ENCODE measurements at regions not wholly inside any gene's neighbourhood (a gene's known extent, or its start where the extent isn't known, plus 50 kb on each side); places are given as distances from the start of the nearest gene placed in this dataset.
A peak's percentile ranks its signal among the peaks of the same experiment; 100 is the strongest.

DNA sequence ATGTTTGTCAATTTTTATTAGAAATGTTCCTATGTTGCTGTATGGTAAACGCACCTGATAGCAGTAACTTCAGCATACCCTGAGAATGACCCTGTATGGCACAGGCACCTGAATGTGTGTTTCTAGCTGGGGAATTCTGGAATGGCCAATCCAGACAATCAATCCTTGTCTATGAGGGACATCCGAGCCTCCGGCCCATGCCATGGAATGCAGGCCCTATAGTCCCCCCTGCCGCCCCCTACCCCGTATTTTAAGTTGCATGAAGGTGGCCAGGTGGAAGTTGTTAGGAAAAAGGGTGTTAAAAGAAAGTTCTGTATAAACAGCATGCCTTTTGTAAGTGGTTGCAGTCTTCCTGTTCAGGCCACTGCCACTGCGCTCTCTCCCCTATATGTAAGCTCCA, 595.9 kb downstream of the DSC3 start:
- peaks cover 7% of the 10 kb centered on the region for H3K4me1 ChIP-seq
- peak; percentile 7 for DNase-seq (ENCODE audit: low spot score)
- H3K9me3 Mint-ChIP-seq, result no peaks in the 10 kb centered on the region

DNA sequence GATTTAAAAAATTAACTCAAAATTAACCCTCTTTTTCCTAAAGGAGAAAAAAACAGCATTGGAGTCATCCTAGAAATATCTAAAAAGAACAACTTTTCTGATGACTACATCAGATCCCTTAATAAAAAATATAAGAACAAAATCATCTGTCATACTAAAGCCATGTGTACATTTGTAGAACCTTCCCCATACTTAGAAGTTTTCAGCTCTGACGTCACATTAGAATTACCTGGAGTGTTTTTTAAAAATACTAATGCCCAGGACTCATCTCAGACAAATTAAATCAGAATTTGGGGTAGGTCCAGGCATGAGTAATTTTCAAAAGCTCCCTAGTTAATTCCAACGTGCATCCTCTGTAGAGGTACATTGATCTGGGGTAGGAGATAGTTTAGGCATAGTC, 598.0 kb downstream of the DSC3 start:
- Histone ChIP-seq H3K36me3 (no peaks in the 10 kb centered on the region), H3K79me2 (ENCODE audit: low read depth) (no peaks in the 10 kb centered on the region), H3K9ac (no peak overlapping the region), H3K4me3 (no peak overlapping the region), H3K27ac (no peak overlapping the region), H4K20me1 (ENCODE audit: low read depth) (no peaks in the 10 kb centered on the region), H3K27me3 (no peaks in the 10 kb centered on the region), H3K4me2 (no peak overlapping the region), H3F3A (ENCODE audit: low read depth) (no peaks in the 10 kb centered on the region), H3K9me3 (ENCODE audit: low read depth) (no peaks in the 10 kb centered on the region), H2AFZ (replicated peaks) (no peak overlapping the region), H3K4me1 (peaks cover 7% of the 10 kb centered on the region)
- H3K4me3 Mint-ChIP-seq, result no peak overlapping the region
- no peaks in the 10 kb centered on the region for H3K27me3 Mint-ChIP-seq (ENCODE audit: insufficient read depth, low read depth)
- no peaks in the 10 kb centered on the region for H3K36me3 Mint-ChIP-seq
- TF ChIP-seq, protein P1, sequence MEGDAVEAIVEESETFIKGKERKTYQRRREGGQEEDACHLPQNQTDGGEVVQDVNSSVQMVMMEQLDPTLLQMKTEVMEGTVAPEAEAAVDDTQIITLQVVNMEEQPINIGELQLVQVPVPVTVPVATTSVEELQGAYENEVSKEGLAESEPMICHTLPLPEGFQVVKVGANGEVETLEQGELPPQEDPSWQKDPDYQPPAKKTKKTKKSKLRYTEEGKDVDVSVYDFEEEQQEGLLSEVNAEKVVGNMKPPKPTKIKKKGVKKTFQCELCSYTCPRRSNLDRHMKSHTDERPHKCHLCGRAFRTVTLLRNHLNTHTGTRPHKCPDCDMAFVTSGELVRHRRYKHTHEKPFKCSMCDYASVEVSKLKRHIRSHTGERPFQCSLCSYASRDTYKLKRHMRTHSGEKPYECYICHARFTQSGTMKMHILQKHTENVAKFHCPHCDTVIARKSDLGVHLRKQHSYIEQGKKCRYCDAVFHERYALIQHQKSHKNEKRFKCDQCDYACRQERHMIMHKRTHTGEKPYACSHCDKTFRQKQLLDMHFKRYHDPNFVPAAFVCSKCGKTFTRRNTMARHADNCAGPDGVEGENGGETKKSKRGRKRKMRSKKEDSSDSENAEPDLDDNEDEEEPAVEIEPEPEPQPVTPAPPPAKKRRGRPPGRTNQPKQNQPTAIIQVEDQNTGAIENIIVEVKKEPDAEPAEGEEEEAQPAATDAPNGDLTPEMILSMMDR (IDR thresholded peaks at IDR 0.05), result no peak
- no peak for TF ChIP-seq EZH2 (IDR thresholded peaks at IDR 0.05)
- TF ChIP-seq EZH2phosphoT487 (IDR thresholded peaks at IDR 0.05), result no peak
- H3K27ac Mint-ChIP-seq, result no peak overlapping the region
- DNase-seq (ENCODE audit: low spot score), result no peak
- H3K9me3 Mint-ChIP-seq, result no peaks in the 10 kb centered on the region
- H3K4me1 Mint-ChIP-seq, result no peaks in the 10 kb centered on the region

More for the DNA sequence above, 595.9 kb downstream of the DSC3 start:
- Histone ChIP-seq H3K27me3 (no peaks in the 10 kb centered on the region), H3K4me3 (no peak overlapping the region), H3K36me3 (no peaks in the 10 kb centered on the region), H4K20me1 (ENCODE audit: low read depth) (no peaks in the 10 kb centered on the region), H3K27ac (no peak overlapping the region), H3F3A (ENCODE audit: low read depth) (no peaks in the 10 kb centered on the region), H3K9me3 (ENCODE audit: low read depth) (no peaks in the 10 kb centered on the region), H2AFZ (replicated peaks) (no peak overlapping the region), H3K4me2 (no peak overlapping the region), H3K79me2 (ENCODE audit: low read depth) (no peaks in the 10 kb centered on the region), H3K9ac (no peak overlapping the region)
- Mint-ChIP-seq H3K36me3 (no peaks in the 10 kb centered on the region), H3K4me1 (no peaks in the 10 kb centered on the region), H3K4me3 (no peak overlapping the region), H3K27me3 (ENCODE audit: insufficient read depth, low read depth) (no peaks in the 10 kb centered on the region), H3K27ac (no peak overlapping the region)
- TF ChIP-seq EZH2 (IDR thresholded peaks at IDR 0.05), result no peak

DNA sequence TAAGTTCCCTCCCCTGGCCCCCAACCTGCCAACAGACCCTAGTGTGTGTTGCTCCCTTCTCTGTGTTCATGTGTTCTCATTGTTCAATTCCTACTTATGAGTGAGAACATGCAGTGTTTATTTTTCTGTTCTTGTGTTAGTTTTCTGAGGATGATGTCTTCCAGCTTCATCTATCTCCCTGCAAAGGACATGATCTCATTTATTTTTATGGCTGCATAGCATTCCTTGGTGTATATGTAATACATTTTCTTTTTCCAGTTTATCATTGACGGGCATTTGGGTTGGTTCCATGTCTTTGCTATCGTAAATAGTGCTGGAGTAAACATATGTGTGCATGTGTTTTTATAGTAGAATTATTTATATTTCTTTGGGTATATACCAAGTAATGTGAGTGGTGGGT, 602.2 kb downstream of the DSC3 start:
- H2AFZ ChIP-seq (replicated peaks), result no peak overlapping the region
- H3K9ac ChIP-seq, result no peak overlapping the region
- no peak for DNase-seq (ENCODE audit: low spot score)
- H3K4me3 Mint-ChIP-seq, result no peak overlapping the region
- H3K27me3 Mint-ChIP-seq (ENCODE audit: insufficient read depth, low read depth), result peaks cover 2% of the 10 kb centered on the region
- H3K4me2 ChIP-seq, result no peak overlapping the region
- no peak overlapping the region for H3K4me3 ChIP-seq
- no peaks in the 10 kb centered on the region for H3F3A ChIP-seq (ENCODE audit: low read depth)
- no peaks in the 10 kb centered on the region for H3K79me2 ChIP-seq (ENCODE audit: low read depth)
- H3K9me3 ChIP-seq (ENCODE audit: low read depth), result no peaks in the 10 kb centered on the region
- H3K4me1 ChIP-seq, result no peaks in the 10 kb centered on the region
- no peaks in the 10 kb centered on the region for H3K27me3 ChIP-seq
- no peak overlapping the region for H3K27ac Mint-ChIP-seq
- no peaks in the 10 kb centered on the region for H3K36me3 ChIP-seq
- H3K27ac ChIP-seq, result no peak overlapping the region
- H4K20me1 ChIP-seq (ENCODE audit: low read depth), result no peaks in the 10 kb centered on the region
- TF ChIP-seq, protein P1 (IDR thresholded peaks at IDR 0.05), result no peak
- TF ChIP-seq EZH2phosphoT487 (IDR thresholded peaks at IDR 0.05) (no peak), EZH2 (IDR thresholded peaks at IDR 0.05) (no peak)
- H3K9me3 Mint-ChIP-seq, result no peaks in the 10 kb centered on the region
- no peaks in the 10 kb centered on the region for H3K36me3 Mint-ChIP-seq
- no peaks in the 10 kb centered on the region for H3K4me1 Mint-ChIP-seq

DNA sequence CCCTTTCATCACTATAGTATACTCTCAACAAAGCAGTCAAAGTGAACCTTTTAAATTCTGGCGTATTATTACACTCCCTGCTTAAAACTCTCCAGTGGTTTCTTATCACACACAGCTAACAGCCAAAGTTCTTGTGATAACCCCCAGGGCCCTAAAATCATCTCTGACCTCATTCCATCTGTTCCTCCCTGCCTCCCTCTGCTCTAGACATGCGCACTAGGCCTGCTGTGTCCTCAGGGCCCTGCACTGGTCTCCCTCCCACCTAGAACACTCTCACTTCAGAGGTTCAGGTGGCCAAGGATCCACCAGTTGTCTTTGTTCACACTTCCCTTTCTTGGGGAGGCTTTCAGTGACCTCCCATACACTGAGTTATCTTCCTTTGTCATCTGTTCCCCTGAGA, 603.4 kb downstream of the DSC3 start:
- H3K9ac ChIP-seq, result no peak overlapping the region
- no peak for TF ChIP-seq EZH2phosphoT487 (IDR thresholded peaks at IDR 0.05)
- TF ChIP-seq, protein P1 (IDR thresholded peaks at IDR 0.05), result no peak
- no peak for TF ChIP-seq EZH2 (IDR thresholded peaks at IDR 0.05)
- H3K27me3 ChIP-seq, result no peaks in the 10 kb centered on the region
- H2AFZ ChIP-seq (replicated peaks), result no peak overlapping the region
- H4K20me1 ChIP-seq (ENCODE audit: low read depth), result no peaks in the 10 kb centered on the region
- peaks cover 2% of the 10 kb centered on the region for H3K27me3 Mint-ChIP-seq (ENCODE audit: insufficient read depth, low read depth)
- H3K4me1 ChIP-seq, result no peaks in the 10 kb centered on the region
- no peaks in the 10 kb centered on the region for H3K9me3 ChIP-seq (ENCODE audit: low read depth)
- no peaks in the 10 kb centered on the region for H3F3A ChIP-seq (ENCODE audit: low read depth)
- no peaks in the 10 kb centered on the region for H3K9me3 Mint-ChIP-seq
- H3K4me3 ChIP-seq, result no peak overlapping the region
- H3K27ac ChIP-seq, result no peak overlapping the region
- H3K4me2 ChIP-seq, result no peak overlapping the region
- no peak overlapping the region for H3K4me3 Mint-ChIP-seq
- no peaks in the 10 kb centered on the region for H3K79me2 ChIP-seq (ENCODE audit: low read depth)
- H3K27ac Mint-ChIP-seq, result no peak overlapping the region
- DNase-seq (ENCODE audit: low spot score), result no peak
- no peaks in the 10 kb centered on the region for H3K36me3 Mint-ChIP-seq
- H3K36me3 ChIP-seq, result no peaks in the 10 kb centered on the region
- no peaks in the 10 kb centered on the region for H3K4me1 Mint-ChIP-seq
